ENCODE measurements at regions not wholly inside any gene's neighbourhood (a gene's known extent, or its start where the extent isn't known, plus 50 kb on each side); places are given as distances from the start of the nearest gene placed in this dataset.

DNA sequence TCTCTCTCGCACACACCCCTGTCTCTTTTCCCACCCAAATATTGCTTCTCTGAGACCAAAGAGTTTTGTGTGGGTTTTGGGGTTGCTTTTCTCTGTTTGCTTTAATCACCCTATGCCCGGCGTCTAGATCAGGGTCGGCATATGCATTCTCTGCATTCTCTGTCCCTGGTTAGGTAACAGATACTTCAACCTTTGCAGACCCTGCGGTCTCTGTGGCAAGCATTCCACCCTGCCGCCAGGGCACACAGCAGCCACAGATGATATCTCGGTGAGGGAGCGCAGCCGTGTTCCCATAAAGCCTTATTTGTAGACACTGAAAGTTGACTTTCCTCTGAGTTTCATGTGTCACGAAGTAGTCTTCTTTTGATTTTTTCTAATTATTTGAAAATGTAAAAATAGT, 110.4 kb upstream of the FZD10 start:
- no peaks in the 10 kb centered on the region for H3K9me3 ChIP-seq
- H3K9me2 ChIP-seq, result no peaks in the 10 kb centered on the region
- H3K4me3 ChIP-seq (ENCODE audit: low read depth in 2 of 2, low read length in 1 of 2), result no peak overlapping the region

More for the DNA sequence above, 110.4 kb upstream of the FZD10 start:
- Histone ChIP-seq H2AFZ (ENCODE audit: low read depth) (no peak overlapping the region), H3F3A (replicated peaks; ENCODE audit: insufficient read depth) (no peaks in the 10 kb centered on the region), H3K27ac (ENCODE audit: low read depth in 2 of 2, low read length in 1 of 2) (no peak overlapping the region), H3K79me2 (ENCODE audit: insufficient read depth) (no peaks in the 10 kb centered on the region), H3K36me3 (replicated peaks in 1 of 2; ENCODE audit: control insufficient read depth in 1 of 2, insufficient read depth in 2 of 2, low read length in 1 of 2) (no peaks in the 10 kb centered on the region), H3K9ac (no peak overlapping the region), H3K4me2 (no peak overlapping the region), H4K20me1 (ENCODE audit: insufficient read depth) (no peaks in the 10 kb centered on the region), H3K4me1 (ENCODE audit: control insufficient read depth in 1 of 2, insufficient read depth in 2 of 2, low read depth in 1 of 2, low read length in 1 of 2) (no peaks in the 10 kb centered on the region; a peak in 1 of 4 replicates), H3K27me3 (ENCODE audit: insufficient read depth) (no peaks in the 10 kb centered on the region)
- TF ChIP-seq EP300 (IDR thresholded peaks at IDR 0.05; ENCODE audit: borderline replicate concordance in 1 of 2, low read depth in 1 of 2, low read length in 1 of 2) (no peak), RFX5 (IDR thresholded peaks at IDR 0.05; ENCODE audit: low read length) (no peak), JUND (IDR thresholded peaks at IDR 0.05) (no peak), POLR2AphosphoS5 (IDR thresholded peaks at IDR 0.05; ENCODE audit: low read depth, low read length) (no peak), NRF1 (IDR thresholded peaks at IDR 0.05; ENCODE audit: low read depth, low read length) (no peak), REST (IDR thresholded peaks at IDR 0.05; ENCODE audit: low read depth, low read length) (no peak), SIN3A (IDR thresholded peaks at IDR 0.05; ENCODE audit: borderline replicate concordance, low read depth, low read length) (no peak)
- TF ChIP-seq, protein P1, sequence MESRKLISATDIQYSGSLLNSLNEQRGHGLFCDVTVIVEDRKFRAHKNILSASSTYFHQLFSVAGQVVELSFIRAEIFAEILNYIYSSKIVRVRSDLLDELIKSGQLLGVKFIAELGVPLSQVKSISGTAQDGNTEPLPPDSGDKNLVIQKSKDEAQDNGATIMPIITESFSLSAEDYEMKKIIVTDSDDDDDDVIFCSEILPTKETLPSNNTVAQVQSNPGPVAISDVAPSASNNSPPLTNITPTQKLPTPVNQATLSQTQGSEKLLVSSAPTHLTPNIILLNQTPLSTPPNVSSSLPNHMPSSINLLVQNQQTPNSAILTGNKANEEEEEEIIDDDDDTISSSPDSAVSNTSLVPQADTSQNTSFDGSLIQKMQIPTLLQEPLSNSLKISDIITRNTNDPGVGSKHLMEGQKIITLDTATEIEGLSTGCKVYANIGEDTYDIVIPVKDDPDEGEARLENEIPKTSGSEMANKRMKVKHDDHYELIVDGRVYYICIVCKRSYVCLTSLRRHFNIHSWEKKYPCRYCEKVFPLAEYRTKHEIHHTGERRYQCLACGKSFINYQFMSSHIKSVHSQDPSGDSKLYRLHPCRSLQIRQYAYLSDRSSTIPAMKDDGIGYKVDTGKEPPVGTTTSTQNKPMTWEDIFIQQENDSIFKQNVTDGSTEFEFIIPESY (IDR thresholded peaks at IDR 0.05; ENCODE audit: borderline replicate concordance, low read depth), result no peak
- TF ChIP-seq, protein P2, sequence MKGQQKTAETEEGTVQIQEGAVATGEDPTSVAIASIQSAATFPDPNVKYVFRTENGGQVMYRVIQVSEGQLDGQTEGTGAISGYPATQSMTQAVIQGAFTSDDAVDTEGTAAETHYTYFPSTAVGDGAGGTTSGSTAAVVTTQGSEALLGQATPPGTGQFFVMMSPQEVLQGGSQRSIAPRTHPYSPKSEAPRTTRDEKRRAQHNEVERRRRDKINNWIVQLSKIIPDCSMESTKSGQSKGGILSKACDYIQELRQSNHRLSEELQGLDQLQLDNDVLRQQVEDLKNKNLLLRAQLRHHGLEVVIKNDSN (IDR thresholded peaks at IDR 0.05; ENCODE audit: borderline replicate concordance, low read depth), result no peak
- 12% methylated on average over 10 of the region's 10 CpGs for WGBS (ENCODE audit: low lambda C conversion rate)
- POLR2A ChIA-PET, result no interaction called here
- CTCF ChIA-PET, result interaction anchor here (1.0 to 1.7 kb wide), 3 partner anchors 10 to 284 kb away, joined by 3 to 7 read pairs (median 7); no protein-coding TSS in a partner anchor
- no peak for DNase-seq

Data from SK-N-SH (cell line).